ENCODE measurements at regions not wholly inside any gene's neighbourhood (a gene's known extent, or its start where the extent isn't known, plus 50 kb on each side); places are given as distances from the start of the nearest gene placed in this dataset.

DNA sequence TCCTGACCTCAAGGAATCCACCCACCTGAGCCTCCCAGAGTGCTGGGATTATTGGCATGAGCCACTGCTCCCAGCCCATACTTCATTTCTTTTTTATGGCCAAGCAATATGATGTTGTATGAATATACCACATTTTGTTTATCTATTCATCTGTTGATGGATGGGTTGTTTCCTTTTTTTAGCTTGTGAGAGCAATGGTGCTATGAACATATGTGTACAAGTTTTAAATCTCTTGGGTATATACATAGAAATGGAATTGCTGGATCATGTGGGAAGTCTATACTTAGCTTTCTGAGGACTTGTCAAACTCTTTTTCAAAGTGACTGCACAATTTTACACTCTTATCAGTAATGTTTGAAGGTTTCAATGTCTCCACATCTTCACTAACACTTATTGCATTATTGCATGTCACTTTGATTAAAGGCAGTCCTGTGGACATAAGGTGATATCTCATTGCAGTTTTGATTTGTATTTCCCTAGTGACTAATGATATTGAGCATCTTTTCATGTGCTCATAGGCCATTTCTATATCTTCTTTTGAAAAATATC is 167.1 kb upstream of the SPHKAP start:
- Mint-ChIP-seq H3K27ac (no peak overlapping the region), H3K4me1 (ENCODE audit: low read depth) (peaks cover under 1% of the 10 kb centered on the region), H3K36me3 (ENCODE audit: low read depth) (no peaks in the 10 kb centered on the region), H3K27me3 (ENCODE audit: low read depth) (no peaks in the 10 kb centered on the region), H3K4me3 (no peak overlapping the region), H3K9me3 (peaks cover 4% of the 10 kb centered on the region)

DNA sequence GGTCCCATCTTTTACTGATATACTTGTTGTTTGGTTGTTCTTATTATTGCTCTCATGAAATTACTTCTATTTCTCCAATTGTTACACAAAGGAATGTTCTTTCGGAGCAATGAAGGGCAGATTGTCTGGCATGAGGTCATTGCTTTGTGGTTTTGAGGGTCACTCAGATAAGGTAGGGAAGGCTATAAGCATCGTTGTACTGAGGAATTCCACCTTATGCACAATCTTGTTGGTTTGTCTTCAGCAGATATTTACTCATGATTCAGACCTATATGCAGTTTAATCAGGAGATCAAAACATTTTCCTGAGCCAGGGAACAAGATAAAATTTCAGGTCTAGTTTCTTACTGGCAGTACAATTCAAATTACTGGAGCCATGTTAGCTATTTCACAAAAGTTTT is 163.0 kb upstream of the SPHKAP start:
- Mint-ChIP-seq H3K4me1 (ENCODE audit: low read depth) (peaks cover 2% of the 10 kb centered on the region), H3K36me3 (ENCODE audit: low read depth) (no peaks in the 10 kb centered on the region), H3K9me3 (peaks cover 17% of the 10 kb centered on the region), H3K4me3 (no peak overlapping the region), H3K27me3 (ENCODE audit: low read depth) (no peaks in the 10 kb centered on the region), H3K27ac (no peak overlapping the region)

DNA sequence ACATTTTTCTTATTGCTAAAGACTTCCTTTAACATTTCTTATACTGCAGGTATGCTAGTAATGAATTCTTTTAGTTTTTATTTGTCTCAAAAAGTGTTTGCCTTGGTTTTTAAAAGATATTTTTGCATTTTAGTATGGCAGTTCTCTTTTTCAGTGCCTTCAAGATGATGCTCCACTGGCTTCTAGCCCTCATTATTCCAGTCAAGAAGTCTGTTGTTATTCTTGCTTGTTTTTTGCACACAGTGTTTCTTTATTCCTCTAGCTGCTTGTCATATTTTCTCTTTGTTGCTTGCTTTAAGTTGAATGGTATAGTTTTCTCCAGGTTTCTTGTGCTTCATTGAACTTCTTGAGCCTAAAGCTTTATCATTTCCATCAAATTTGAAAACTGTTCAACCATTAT is 158.0 kb upstream of the SPHKAP start:
- H3K27me3 Mint-ChIP-seq (ENCODE audit: low read depth), result no peaks in the 10 kb centered on the region
- no peak overlapping the region for H3K4me3 Mint-ChIP-seq
- H3K9me3 Mint-ChIP-seq, result peaks cover 17% of the 10 kb centered on the region
- peaks cover 2% of the 10 kb centered on the region for H3K4me1 Mint-ChIP-seq (ENCODE audit: low read depth)
- no peaks in the 10 kb centered on the region for H3K36me3 Mint-ChIP-seq (ENCODE audit: low read depth)
- H3K27ac Mint-ChIP-seq, result no peak overlapping the region

DNA sequence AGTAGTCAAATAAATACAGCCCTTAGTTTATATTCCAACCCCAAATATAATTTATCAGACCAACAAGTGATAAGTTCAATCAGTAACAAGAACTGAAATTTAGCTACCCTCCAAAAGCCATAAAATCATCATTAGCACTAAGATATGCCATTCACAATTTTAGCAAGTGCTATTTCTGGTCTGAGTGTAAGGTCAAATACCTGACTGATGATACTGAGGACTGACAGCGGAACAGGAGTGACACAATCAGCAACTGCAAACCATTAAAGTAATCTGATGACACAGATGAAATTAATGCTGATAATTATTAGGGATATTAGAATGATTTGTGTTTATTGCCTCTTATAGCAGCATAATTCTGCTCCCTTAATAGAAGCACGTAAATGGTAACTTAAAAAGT is 152.7 kb upstream of the SPHKAP start:
- H3K9me3 Mint-ChIP-seq, result peaks cover 3% of the 10 kb centered on the region
- H3K36me3 Mint-ChIP-seq (ENCODE audit: low read depth), result no peaks in the 10 kb centered on the region
- no peak overlapping the region for H3K27ac Mint-ChIP-seq
- H3K27me3 Mint-ChIP-seq (ENCODE audit: low read depth), result no peaks in the 10 kb centered on the region
- no peak overlapping the region for H3K4me3 Mint-ChIP-seq
- H3K4me1 Mint-ChIP-seq (ENCODE audit: low read depth), result no peaks in the 10 kb centered on the region

DNA sequence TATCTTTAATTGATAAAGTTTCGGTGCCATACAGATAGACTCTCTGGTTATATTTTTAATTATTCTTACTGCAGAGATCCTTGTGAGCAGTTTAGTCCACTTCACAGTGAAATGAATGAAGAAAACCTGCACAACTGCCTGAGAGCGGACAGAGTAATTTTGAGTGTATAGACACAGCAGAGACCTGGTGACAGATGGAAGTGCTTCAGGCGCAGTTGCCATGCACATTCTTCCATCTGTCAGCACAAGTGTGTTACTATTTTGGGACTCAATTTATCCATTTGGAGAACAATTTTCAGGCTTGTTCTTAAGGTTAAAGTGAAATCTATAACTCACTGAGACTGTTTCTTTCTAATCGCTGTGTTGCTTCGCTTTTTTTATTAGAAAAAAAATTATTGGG is 147.8 kb upstream of the SPHKAP start:
- no peaks in the 10 kb centered on the region for H3K36me3 Mint-ChIP-seq (ENCODE audit: low read depth)
- H3K4me3 Mint-ChIP-seq, result no peak overlapping the region
- H3K4me1 Mint-ChIP-seq (ENCODE audit: low read depth), result no peaks in the 10 kb centered on the region
- H3K9me3 Mint-ChIP-seq, result peaks cover 11% of the 10 kb centered on the region
- no peak overlapping the region for H3K27ac Mint-ChIP-seq
- H3K27me3 Mint-ChIP-seq (ENCODE audit: low read depth), result no peaks in the 10 kb centered on the region

DNA sequence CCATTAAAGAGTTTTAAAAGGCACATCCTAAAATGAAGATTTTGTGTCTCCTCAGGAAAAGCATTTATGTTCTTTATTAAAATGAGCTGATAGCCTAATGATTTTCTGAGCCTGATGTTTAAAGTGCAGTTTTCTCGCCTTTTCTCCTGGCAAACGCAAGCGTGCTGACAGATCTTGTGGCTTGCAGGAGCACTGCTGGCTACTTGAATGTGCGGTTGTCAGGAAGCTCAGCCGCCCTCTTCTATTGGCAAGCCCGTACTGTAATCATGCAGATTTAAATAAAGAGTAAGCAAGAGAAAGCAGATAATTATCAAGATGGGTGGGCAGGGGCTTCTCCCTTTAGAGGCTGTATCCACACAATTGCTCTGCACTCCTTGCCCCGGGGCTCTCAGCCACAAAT is 139.5 kb upstream of the SPHKAP start:
- Mint-ChIP-seq H3K9me3 (no peaks in the 10 kb centered on the region), H3K4me1 (ENCODE audit: low read depth) (no peaks in the 10 kb centered on the region), H3K4me3 (no peak overlapping the region), H3K27ac (no peak overlapping the region), H3K36me3 (ENCODE audit: low read depth) (no peaks in the 10 kb centered on the region), H3K27me3 (ENCODE audit: low read depth) (no peaks in the 10 kb centered on the region)

DNA sequence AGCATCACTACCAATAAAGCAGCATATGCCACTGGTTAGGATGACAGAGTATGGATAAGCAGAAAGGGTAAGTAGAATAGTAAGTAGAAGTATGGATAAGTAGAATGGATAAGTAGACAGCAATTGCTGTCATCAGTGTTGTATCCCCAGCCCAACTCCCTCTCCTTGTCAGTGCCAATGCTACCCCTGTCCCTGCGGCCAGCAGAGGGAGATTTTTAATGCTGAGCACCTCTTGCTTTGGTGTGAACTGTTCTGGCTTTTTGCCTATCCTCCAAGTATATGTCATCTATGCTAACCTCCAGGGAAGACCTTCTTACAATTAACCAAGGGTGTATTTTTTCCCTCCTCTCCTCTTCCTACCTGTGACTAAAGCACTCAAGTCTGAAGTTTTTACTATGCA is 136.7 kb upstream of the SPHKAP start:
- Mint-ChIP-seq H3K4me1 (ENCODE audit: low read depth) (no peaks in the 10 kb centered on the region), H3K27ac (no peak overlapping the region), H3K4me3 (no peak overlapping the region), H3K27me3 (ENCODE audit: low read depth) (no peaks in the 10 kb centered on the region), H3K36me3 (ENCODE audit: low read depth) (no peaks in the 10 kb centered on the region), H3K9me3 (no peaks in the 10 kb centered on the region)

DNA sequence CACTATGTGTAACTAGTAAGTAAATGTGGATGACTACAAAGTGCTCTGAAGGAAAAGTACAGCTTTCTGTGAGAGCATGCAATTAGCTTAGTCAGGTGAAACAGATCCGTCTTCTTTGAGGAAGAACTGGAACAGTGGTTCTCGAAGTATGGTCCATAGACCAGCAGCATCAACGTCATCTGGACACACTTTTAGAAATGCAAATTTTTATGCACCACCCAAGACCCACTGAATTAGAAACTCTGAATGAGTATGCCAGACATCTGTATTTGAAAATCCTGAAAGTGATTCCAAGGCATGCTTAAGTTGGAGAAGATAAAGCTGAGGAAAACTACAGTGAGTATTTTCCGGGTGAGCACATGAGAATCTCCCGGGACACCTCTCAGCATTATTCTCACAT is 130.7 kb upstream of the SPHKAP start:
- H3K27ac Mint-ChIP-seq, result no peak overlapping the region
- no peaks in the 10 kb centered on the region for H3K27me3 Mint-ChIP-seq (ENCODE audit: low read depth)
- no peaks in the 10 kb centered on the region for H3K36me3 Mint-ChIP-seq (ENCODE audit: low read depth)
- H3K4me3 Mint-ChIP-seq, result no peak overlapping the region
- no peaks in the 10 kb centered on the region for H3K9me3 Mint-ChIP-seq
- no peaks in the 10 kb centered on the region for H3K4me1 Mint-ChIP-seq (ENCODE audit: low read depth)

DNA sequence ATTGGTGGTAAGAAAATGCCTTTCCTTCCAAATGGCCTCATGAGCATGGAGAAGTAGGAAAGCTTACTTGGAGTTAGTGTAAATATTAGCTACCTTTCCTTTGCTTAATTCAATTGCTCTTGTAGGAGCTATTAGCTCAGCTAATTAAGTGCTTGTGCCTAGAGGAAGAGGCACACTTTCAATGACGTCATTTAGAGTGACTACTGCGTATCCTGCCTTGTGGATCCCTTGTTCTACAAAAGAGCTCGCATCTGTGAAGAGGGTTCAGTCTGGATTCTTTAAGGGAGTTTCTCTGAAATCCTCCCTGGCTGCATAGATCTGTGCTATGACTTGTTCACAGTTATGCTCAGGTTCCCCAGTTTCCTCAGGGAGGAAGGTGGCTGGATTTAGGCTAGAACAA is 122.5 kb upstream of the SPHKAP start:
- Mint-ChIP-seq H3K9me3 (peaks cover 7% of the 10 kb centered on the region), H3K4me3 (no peak overlapping the region), H3K36me3 (ENCODE audit: low read depth) (no peaks in the 10 kb centered on the region), H3K4me1 (ENCODE audit: low read depth) (no peaks in the 10 kb centered on the region), H3K27ac (no peak overlapping the region), H3K27me3 (ENCODE audit: low read depth) (no peaks in the 10 kb centered on the region)

DNA sequence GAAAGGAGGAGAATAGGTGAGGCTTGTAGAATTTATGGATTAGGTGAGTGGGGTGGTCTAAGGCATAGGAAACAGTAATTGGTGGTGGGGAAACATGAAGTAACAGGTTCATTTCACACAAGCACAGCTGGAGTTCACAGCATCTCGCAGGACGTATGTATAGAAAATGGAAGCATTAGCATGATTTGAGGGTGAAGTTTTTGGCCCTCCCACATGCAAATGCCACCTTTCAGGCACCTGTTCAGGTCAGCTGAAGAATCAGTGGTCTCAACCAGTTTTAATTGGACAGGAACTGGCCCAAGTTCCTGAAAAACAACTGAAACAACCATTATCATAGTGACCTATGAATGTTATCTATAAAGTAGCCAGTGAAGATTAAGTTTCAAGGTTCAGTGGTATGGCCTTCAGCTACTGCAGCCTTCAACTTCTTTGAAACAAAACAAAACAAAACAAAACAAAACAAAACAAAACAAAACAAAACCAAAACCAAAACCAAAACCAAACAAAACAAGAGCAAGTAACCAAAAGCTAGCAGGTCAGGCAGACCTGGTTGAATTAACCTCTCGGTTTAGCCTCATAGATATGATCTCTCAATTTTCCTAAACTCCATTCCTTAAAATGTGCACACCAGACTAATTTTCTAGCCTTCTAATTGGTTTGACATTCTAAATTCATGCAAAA is 102.1 kb upstream of the SPHKAP start:
- no peak overlapping the region for H3K4me3 Mint-ChIP-seq
- no peaks in the 10 kb centered on the region for H3K36me3 Mint-ChIP-seq (ENCODE audit: low read depth)
- H3K27me3 Mint-ChIP-seq (ENCODE audit: low read depth), result no peaks in the 10 kb centered on the region
- H3K9me3 Mint-ChIP-seq, result peaks cover 5% of the 10 kb centered on the region
- H3K4me1 Mint-ChIP-seq (ENCODE audit: low read depth), result no peaks in the 10 kb centered on the region
- no peak overlapping the region for H3K27ac Mint-ChIP-seq

DNA sequence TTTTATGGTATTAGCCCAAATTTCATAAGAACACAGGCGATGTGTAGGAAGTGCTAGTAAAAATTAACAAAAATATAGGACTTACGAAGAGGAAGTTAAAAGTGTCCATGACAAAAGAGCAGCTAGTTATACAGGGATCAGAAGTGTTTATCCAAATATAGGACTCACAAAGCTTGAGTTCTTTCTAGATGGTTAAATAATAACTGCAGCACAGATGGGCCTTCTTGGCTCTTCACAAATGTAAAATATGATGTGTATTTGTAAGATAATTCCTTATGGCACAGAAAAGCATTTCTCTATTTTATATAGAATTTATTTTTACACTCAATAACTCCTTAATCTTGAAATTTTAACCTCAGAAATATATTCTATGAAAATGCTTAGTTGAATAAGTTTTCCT is 100.9 kb upstream of the SPHKAP start:
- no peak overlapping the region for H3K27ac Mint-ChIP-seq
- H3K36me3 Mint-ChIP-seq (ENCODE audit: low read depth), result no peaks in the 10 kb centered on the region
- H3K27me3 Mint-ChIP-seq (ENCODE audit: low read depth), result no peaks in the 10 kb centered on the region
- no peaks in the 10 kb centered on the region for H3K4me1 Mint-ChIP-seq (ENCODE audit: low read depth)
- H3K9me3 Mint-ChIP-seq, result peaks cover 5% of the 10 kb centered on the region
- H3K4me3 Mint-ChIP-seq, result no peak overlapping the region

DNA sequence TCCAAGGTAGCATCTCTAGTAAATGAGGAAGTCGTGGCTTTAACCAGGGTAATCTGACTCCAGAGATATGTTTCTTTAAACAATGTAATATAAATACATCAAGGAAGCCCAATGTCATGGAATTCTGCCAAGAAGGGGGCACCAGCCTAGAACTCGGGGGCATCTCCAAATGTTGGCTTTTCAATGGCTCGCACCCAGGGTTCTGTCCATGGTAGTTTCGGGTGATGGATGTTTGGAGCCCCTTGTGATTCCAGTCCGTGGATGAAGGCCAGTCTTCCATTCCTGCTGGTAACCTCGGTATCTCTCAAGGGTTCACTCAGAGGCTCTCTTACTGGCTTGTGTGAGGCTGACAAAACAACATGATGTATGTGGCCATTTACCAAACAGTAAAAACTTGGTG is 91.7 kb upstream of the SPHKAP start:
- H3K4me3 Mint-ChIP-seq, result no peak overlapping the region
- peaks cover 8% of the 10 kb centered on the region for H3K9me3 Mint-ChIP-seq
- no peaks in the 10 kb centered on the region for H3K27me3 Mint-ChIP-seq (ENCODE audit: low read depth)
- no peaks in the 10 kb centered on the region for H3K4me1 Mint-ChIP-seq (ENCODE audit: low read depth)
- H3K36me3 Mint-ChIP-seq (ENCODE audit: low read depth), result no peaks in the 10 kb centered on the region
- no peak overlapping the region for H3K27ac Mint-ChIP-seq

DNA sequence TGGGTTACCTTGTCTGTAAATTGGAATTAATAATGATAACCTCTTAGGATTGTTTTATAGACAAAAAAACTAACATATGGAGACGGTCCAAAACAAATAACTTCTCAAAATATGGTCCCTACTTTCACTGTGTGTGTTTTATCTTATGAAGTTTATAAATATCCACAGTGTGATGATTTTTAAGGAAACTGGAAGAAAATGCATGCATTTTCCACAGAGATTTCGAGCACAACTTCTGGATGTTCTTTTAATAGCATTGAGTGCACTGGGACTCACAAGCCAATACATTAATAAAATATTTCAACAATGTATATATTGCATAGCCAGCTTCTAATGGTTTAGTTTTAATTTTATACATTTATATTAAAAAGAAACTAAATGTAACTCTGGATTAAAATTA is 87.9 kb upstream of the SPHKAP start:
- Mint-ChIP-seq H3K36me3 (ENCODE audit: low read depth) (no peaks in the 10 kb centered on the region), H3K9me3 (peaks cover 12% of the 10 kb centered on the region), H3K27me3 (ENCODE audit: low read depth) (no peaks in the 10 kb centered on the region), H3K27ac (no peak overlapping the region), H3K4me1 (ENCODE audit: low read depth) (no peaks in the 10 kb centered on the region), H3K4me3 (no peak overlapping the region)

DNA sequence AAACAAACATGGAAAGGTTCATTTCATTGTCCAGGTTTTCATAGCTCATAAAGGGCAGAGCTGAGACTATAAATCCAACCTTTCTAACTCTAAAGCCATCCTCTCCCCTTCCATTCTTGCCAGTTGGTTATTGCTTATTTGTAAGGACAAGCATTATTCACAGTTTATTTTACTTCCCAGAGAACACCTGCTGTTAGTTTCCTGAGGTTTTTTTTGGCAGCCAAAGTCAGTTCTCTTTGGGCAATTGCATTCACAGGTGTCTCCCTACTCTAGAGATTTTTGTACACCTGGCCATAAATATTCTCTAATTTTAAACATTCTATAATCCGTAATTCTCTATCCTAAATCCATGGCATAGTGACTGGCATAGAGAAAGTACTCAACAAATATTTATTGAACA is 87.3 kb upstream of the SPHKAP start:
- Mint-ChIP-seq H3K27ac (no peak overlapping the region), H3K9me3 (peaks cover 9% of the 10 kb centered on the region), H3K4me3 (no peak overlapping the region), H3K36me3 (ENCODE audit: low read depth) (no peaks in the 10 kb centered on the region), H3K27me3 (ENCODE audit: low read depth) (no peaks in the 10 kb centered on the region), H3K4me1 (ENCODE audit: low read depth) (no peaks in the 10 kb centered on the region)

DNA sequence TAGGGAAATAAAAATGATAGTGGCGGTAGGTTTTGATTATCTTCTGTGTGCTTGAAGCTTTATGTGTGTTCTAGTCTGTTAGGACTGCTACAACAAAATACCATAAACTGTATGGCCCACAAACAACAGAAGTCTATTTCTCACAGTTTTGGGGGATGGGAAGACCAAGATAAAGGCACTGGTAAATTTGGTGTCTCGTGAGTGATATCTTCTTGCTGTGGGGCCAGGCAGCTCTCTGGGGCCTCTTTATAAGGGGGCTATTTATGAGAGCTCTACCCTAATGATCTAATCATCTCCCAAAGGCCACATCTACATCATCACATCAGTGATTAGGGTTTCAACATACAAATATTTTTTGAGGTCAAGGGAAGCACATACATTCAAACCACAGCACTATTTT is 86.8 kb upstream of the SPHKAP start:
- Mint-ChIP-seq H3K9me3 (peaks cover 9% of the 10 kb centered on the region), H3K4me1 (ENCODE audit: low read depth) (no peaks in the 10 kb centered on the region), H3K27ac (no peak overlapping the region), H3K36me3 (ENCODE audit: low read depth) (no peaks in the 10 kb centered on the region), H3K27me3 (ENCODE audit: low read depth) (no peaks in the 10 kb centered on the region), H3K4me3 (no peak overlapping the region)

DNA sequence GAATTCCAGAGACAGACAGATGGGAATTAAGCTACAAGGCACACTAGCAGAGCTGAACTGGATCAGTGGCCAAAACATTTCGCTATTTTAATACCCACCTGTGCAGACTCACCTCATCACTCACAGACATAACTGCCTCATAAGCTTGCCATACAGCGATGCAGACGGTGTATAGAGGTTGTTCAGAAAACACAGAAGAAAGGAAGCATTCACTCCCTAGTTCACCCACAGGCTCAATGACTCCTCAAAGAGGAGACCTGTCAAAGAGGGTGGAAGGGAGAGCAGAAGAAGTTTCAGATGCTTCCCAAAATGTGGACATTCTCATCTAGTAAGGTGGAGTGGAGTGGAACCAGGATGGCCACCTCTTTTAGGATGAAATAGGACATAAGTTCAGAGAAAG is 81.7 kb upstream of the SPHKAP start:
- H3K27ac Mint-ChIP-seq, result no peak overlapping the region
- peaks cover 4% of the 10 kb centered on the region for H3K9me3 Mint-ChIP-seq
- no peaks in the 10 kb centered on the region for H3K4me1 Mint-ChIP-seq (ENCODE audit: low read depth)
- H3K4me3 Mint-ChIP-seq, result no peak overlapping the region
- H3K27me3 Mint-ChIP-seq (ENCODE audit: low read depth), result no peaks in the 10 kb centered on the region
- no peaks in the 10 kb centered on the region for H3K36me3 Mint-ChIP-seq (ENCODE audit: low read depth)

Data from T-helper 1 cell treated with Interleukin-12 subunit alpha and Interleukin-12 subunit beta and Interleukin-4 antibody, amounts not matched to agents 30 μg/mL and 1 μg/mL, for 36 hours (primary cell).